ENCODE measurements at regions not wholly inside any gene's neighbourhood (a gene's known extent, or its start where the extent isn't known, plus 50 kb on each side); places are given as distances from the start of the nearest gene placed in this dataset.

DNA sequence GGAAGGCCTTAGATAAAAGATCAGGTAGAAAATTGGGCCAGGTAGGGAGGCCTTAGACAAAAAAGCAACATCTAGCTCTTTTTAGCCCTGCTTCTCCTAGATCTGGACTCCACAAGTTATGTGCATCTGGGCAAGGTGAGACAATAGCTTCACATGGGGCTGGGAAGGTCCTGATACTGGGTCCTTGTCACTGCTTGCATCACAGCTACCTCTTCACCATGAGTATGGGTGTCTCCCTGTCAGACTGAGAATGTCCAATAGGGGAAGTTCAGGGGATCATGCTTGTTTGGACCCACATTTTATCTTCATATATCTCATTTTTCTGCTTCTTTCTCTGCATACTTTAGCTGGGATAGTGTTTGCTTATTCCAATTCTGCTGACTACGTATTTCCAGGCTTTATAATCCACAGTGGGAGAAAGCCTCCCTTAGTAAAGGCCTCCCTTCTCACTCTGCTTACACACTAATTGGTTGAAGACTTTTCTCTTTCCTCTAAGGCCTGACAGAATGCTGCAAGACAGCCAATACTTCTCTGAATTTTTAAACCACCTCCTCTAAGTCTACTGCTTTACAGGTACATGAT, 189.6 kb downstream of the CYRIA start:
- Histone ChIP-seq H3K9me3 (no peaks in the 10 kb centered on the region), H3K36me3 (no peaks in the 10 kb centered on the region), H3K4me1 (no peaks in the 10 kb centered on the region), H3K4me3 (no peak overlapping the region), H3K27ac (no peak overlapping the region), H3K27me3 (no peaks in the 10 kb centered on the region)
- no peak for DNase-seq (ENCODE audit: low spot score)
- no peak for TF ChIP-seq CTCF (IDR thresholded peaks at IDR 0.05)

GRCh38 chr2:16475586-16475985, 190.0 kb downstream of the CYRIA start:
- H3K36me3 ChIP-seq = no peaks in the 10 kb centered on the region
- TF ChIP-seq CTCF (IDR thresholded peaks at IDR 0.05) = no peak
- DNase-seq (ENCODE audit: low spot score) = no peak

DNA sequence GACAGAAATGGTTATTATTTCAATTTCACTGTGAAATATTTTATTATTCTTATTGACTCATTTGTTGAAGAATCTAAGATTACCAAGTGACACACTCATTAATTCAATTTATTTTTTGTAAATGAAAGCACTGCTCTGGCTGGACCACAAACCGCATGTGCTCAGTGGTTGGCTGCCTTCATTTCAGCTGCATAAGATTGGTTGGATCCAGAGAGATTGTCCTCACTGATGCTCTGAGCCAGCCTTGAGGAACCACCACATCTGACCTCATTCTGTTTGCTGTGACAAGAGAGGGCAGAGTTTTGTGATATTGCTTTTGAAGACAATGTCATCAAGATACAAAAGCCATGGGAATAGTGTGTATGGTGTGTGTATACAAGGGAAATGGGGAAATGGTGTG, 192.1 kb downstream of the CYRIA start:
- Histone ChIP-seq H3K4me3 (no peak overlapping the region), H3K27me3 (no peaks in the 10 kb centered on the region)

More at GRCh38 chr2:16475586-16475985, 190.0 kb downstream of the CYRIA start:
- no peaks in the 10 kb centered on the region for H3K4me1 ChIP-seq
- H3K27ac ChIP-seq = no peak overlapping the region
- H3K4me3 ChIP-seq = no peak overlapping the region
- H3K27me3 ChIP-seq = no peaks in the 10 kb centered on the region
- H3K9me3 ChIP-seq = no peaks in the 10 kb centered on the region

GRCh38 chr2:16470936-16471490, 194.6 kb downstream of the CYRIA start:
- no peak for DNase-seq (ENCODE audit: low spot score)
- Histone ChIP-seq H3K27me3 (no peaks in the 10 kb centered on the region), H3K9me3 (no peaks in the 10 kb centered on the region), H3K4me3 (no peak overlapping the region), H3K36me3 (no peaks in the 10 kb centered on the region), H3K4me1 (no peaks in the 10 kb centered on the region), H3K27ac (no peak overlapping the region)
- no peak for TF ChIP-seq CTCF (IDR thresholded peaks at IDR 0.05)

More for the DNA sequence above, 192.1 kb downstream of the CYRIA start:
- DNase-seq (ENCODE audit: low spot score) = no peak
- Histone ChIP-seq H3K4me1 (no peaks in the 10 kb centered on the region), H3K9me3 (no peaks in the 10 kb centered on the region), H3K27ac (no peak overlapping the region), H3K36me3 (no peaks in the 10 kb centered on the region)
- TF ChIP-seq CTCF (IDR thresholded peaks at IDR 0.05) = no peak

- TF ChIP-seq CTCF (IDR thresholded peaks at IDR 0.05) = no peak
- no peaks in the 10 kb centered on the region for H3K36me3 ChIP-seq
- no peak overlapping the region for H3K4me3 ChIP-seq
- no peak overlapping the region for H3K27ac ChIP-seq
- DNase-seq (ENCODE audit: low spot score) = no peak
- no peaks in the 10 kb centered on the region for H3K27me3 ChIP-seq
- no peaks in the 10 kb centered on the region for H3K9me3 ChIP-seq
- no peaks in the 10 kb centered on the region for H3K4me1 ChIP-seq
Measured at GRCh38 chr2:16466821-16467151, 198.8 kb downstream of the CYRIA start.
